Activated T-cell treated with anti-CD3 and anti-CD28 coated beads, Interleukin-2, amount 50 U/mL, for 48 hours (primary cell): ENCODE measurements at regions not wholly inside any gene's neighbourhood (a gene's known extent, or its start where the extent isn't known, plus 50 kb on each side); places are given as distances from the start of the nearest gene placed in this dataset.

ENCODE experiments used
- DNase-seq, 2 experiments: peaks; one replicate each; pipeline ENCODE4 v3.0.0-alpha.2; 2020

DNA sequence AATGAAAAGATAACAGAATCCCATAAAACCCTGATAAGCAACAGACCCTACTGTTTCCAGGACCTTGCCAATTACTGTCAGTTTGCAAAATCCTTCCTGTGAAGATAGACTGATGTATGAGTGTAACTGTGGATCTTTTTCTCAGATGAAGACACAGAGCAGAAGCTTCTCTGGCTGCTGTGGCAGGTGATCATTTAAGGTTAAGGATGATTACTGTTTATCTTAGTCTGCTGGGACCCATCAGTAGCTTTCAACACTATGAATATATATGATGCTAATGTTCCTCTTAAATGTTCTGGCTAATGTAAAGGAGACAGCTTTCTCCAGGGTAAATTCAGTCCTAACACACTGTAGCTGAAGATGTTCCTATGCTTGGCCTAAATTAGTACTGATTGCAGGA lies 56.0 kb upstream of the CTTNBP2 start:
- DNase-seq: no peak

- DNase-seq: no peak
Measured at GRCh38 chr7:117931314-117931713, 58.1 kb upstream of the CTTNBP2 start.

GRCh38 chr7:117937049-117937752 lies 64.0 kb upstream of the CTTNBP2 start:
- DNase-seq: no peak

GRCh38 chr7:117937753-117938483 lies 64.7 kb upstream of the CTTNBP2 start:
- DNase-seq: no peak

GRCh38 chr7:117941138-117941810 lies 68.0 kb upstream of the CTTNBP2 start:
- DNase-seq: no peak

DNA sequence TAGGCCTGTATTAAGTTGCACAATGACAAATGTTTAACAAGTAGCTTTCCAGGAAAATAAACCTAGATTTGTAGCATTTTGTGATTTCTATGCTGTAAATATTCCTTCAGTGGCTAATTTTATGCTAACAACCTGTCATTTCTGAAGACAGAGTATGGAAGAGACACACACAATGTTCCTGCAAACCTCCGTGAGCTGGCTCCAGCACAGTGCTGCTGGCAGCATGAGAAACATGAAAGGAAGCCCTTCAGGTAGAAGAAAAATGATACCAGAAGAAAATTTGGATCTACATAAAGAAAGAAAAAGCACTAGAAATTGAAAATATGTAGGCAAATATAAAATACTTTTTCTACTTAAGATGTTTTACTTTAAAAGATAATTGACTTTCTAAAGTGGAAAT lies 69.5 kb upstream of the CTTNBP2 start:
- no peak for DNase-seq

DNA sequence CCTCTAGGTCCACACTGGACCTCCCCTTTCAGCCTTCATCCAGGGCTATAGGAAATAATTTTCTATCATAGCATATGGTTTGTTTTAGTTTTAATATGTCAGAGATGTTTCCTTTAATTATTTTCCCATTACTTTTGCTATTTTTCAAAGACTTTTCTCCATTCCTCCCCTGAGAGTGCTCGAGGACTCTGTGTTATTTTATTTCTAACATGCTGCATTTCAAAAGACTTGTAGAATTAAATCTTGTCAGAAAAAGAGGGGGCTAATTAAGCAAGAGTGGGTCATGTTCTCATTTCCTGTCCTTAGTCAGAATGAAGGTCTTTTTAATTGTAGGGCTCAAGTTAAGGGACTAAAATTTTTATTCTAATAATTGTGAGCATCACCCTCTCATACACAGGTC lies 71.6 kb upstream of the CTTNBP2 start:
- DNase-seq: no peak

DNA sequence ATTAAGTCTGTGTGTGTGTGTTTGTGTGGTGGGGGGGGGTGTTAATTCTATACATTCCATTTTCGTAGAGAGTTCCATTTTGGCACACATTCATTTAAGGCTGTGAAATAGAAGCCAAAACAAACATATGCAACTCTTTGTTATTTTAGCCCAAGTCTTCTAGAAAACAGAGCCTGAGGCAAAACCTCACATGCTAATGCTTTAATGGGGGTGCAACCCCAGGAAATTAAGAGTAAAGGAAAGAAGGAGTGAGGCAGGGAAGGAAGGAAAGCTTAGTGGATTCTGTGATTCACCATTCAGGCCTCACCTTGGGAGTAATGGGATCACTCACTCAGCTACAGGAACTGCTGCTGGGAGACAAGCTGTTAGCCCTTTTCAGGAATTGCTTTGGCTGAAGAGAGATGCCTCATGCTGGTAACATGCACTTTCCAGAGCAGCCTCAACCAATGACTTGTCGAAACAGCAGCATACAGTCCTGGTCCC lies 73.0 kb upstream of the CTTNBP2 start:
- DNase-seq: no peak

GRCh38 chr7:117949232-117949631 lies 76.0 kb upstream of the CTTNBP2 start:
- no peak for DNase-seq

DNA sequence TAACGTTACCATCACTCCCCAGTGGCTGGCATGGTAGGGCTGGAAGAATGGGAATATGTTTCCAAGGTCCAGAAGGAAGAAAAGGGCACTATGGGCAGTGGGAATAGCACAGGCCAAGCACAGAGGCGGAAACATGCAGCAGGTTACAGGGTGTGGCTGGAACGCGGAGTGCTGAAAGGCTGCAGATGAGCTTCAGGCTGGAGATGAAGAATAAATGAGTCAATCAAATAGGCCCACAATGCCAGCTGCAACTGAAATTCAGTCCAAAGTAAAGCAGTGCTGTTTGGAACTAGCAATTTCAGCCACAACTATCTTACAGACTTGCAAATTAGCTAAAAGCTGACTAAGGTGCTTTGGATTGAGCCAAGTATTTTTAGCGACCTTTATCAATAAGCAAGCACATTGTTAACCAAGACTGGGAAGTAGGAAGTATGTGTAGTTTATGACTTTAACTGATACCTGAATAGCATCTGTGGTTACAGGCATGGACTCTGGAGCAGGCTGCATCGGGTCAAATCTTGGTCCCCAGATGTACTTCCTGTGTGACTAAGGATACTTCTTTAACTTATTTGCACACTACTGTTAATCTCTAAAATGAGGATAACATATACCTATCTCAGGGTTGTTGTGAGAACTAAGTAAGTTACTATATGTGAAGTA lies 77.5 kb upstream of the CTTNBP2 start:
- DNase-seq: no peak

- no peak for DNase-seq
Measured at GRCh38 chr7:117951285-117951684, 78.0 kb upstream of the CTTNBP2 start.

GRCh38 chr7:117951691-117952280 lies 78.5 kb upstream of the CTTNBP2 start:
- no peak for DNase-seq

DNA sequence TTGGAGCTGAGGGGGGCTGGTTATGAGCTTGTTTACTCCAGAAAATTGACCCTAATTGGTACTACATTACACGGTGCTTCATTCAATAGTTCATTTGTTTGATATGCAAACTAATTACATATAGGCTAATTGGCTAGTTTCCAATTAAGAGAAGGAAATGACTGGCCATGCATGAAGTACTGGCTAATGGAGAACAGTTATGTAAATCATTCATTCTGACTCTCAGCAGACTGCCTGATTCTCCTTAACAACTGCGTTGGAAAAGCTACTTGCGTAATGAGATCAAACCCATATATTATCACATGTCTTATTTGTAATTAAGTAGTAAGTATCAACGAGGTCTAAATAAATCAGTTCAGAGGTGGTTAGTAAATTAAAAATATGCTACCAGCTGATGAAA lies 81.8 kb upstream of the CTTNBP2 start:
- no peak for DNase-seq

DNA sequence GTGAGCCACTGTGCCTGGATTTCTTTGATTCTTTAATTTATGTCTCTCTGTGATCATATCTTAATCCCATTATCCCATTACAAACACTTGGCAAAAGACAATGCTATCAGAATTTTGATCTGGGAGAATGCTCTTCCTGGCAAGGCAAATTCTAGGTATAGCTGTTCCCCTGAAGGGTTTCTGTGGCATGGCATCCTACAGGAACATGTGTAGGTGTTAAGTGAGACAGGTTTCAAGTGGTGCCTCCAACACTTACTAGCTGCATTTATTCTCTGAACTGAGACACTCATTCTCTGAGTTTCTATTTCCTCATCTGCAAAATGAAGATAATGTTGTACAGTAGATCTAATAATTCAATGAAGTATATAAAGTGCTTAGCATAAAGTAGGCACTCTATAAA lies 87.1 kb upstream of the CTTNBP2 start:
- no peak for DNase-seq

- no peak for DNase-seq
Measured at GRCh38 chr7:117961235-117961634, 88.0 kb upstream of the CTTNBP2 start.

DNA sequence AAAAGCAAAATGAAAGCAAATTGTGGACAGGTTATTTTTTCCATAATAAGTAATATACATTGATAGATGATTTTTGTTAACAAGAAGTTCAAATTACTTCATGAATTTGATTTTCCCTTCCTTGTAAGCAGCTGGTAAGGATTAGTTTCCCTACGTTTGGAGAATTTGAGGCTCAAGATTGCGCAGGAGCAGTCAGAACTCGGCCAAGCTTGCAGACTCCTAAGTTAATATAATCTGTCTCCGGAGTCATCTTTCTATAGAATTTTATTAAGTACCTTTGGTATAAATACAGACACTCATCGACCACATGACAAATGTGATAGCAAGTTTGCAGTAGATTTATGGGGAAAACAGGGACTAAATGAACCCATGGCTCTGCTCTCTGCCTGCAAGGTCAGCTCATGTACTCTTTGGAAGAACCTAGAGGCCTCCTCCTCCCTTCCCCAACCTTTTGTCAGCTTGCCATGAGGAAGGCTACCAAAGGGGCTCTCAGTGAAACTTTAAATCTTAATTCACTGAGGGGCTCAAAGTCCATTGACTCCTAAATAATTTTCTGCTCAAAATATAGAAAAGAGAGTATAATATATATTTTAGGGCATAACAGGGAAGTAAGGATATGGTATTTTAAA lies 89.2 kb upstream of the CTTNBP2 start:
- DNase-seq: no peak

- no peak for DNase-seq
Measured at GRCh38 chr7:117963264-117964197, 90.3 kb upstream of the CTTNBP2 start.

DNA sequence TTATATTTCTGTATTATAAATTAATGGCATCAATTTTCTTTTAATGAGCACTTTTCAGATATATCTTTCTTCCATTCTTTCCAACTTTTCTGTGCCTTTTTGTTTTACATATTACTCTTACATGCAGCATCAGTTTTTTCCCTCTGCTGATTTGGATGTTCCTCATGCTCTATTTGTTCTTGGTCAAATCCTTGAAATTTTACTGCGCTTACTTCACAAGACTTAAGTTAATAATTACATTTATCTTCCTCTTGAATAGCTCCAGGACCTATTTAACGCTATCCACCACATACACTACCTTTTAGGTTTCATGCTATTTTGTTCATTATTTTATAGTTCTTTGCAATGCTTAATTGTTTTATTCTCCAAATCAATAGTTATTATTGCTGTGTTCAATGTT lies 97.6 kb upstream of the CTTNBP2 start:
- no peak for DNase-seq

DNA sequence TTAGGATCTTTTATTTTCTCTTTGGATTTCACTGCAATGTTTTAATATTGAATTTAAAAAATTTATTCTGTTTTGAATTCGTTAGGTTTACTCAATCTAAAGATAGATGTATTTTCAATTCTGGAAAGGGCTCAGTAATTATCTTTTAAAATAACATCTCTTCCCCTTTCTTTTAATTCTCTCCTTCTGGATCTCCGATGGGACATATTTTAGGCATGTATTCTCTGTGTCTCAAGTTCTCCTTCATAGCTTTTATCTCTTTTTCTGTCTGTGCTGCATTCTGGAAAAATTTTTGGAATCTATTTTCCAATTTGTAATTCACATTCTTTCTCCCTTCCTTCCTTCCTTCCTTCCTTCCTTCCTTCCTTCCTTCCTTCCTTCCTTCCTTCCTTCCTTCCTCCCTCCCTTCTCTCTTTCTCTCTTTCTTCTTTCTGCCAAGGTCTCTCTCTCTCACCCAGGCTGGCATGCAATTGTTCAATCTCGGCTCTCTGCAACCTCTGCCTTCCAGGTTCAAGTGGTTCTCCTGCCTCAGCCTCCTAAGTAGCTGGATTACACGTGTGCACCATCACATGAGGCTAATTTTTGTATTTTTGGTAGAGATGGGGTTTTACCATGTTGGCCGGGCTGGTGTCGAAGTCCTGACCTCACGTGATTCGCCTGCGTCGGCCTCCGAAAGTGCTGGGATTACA lies 98.5 kb upstream of the CTTNBP2 start:
- DNase-seq: no peak

GRCh38 chr7:117972606-117973005 lies 99.4 kb upstream of the CTTNBP2 start:
- no peak for DNase-seq

DNA sequence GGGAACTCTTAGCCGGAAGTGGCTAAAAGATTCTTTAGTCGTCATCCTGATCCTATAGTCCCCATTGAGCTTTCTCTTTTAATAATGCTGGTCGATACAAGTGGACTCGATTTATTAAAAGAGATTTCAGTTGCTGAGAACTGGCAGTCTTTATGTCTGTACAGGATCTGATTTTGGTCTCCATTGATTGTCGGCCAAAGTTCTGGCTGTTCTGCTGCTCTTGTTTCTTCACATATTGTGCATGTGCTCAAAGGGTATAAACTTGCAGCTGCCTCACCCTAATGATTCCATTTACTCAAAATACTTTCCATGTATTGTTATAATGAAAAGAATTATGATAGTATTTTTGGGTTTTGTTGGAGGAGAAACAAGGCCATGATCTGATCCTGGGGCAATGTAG lies 100.7 kb upstream of the CTTNBP2 start:
- no peak for DNase-seq
